Hematopoietic multipotent progenitor cell treated with erythropoietin and hydrocortisone succinate and interleukin-3 and kit ligand, for 8 days (in vitro differentiated cells): ENCODE measurements at regions not wholly inside any gene's neighbourhood (a gene's known extent, or its start where the extent isn't known, plus 50 kb on each side); places are given as distances from the start of the nearest gene placed in this dataset.
"Not testable (repeated sequence)": the region's sequence is repeated elsewhere in the genome, so short reads cannot be mapped to it uniquely, and the experiment has no call there.

Experiments used
- DNase-seq: peaks from one replicate; pipeline ENCODE4 v3.0.0-alpha.2; 2015

DNA sequence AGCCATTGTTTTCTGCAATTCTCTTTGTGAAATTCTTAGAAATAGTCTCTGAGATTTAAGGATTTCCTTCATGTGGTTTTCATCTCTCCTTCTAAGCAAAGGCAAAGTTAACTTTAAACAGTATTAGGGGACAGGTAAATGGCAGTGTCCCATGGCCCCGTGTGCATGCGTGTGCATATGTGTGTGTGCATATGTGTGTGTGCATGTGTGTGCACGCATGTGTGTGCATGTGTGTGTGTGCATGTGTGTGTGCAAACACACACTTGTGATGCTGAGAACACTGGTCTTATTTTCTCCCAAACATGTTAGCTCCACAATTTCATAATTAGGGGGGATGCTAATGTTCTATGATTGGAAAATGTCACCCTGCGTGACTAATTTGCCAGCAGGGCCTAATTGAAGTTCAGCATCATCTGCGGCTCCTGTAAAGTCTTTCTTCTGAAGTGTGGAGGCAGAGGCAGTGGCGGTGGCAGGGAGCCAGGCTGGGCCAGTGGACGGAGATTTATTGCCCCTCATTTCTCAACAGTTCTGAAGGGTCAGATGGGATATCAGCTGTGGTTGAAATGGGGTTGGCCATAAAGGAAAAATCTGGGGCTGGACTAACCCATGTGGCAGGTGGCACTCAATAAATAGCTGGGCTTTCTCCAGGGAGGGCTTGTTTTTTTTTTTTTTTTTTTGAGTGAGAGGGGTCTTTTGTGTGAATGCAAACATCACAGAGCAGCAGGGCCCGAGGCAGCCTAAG lies 289.3 kb upstream of the PODXL start:
- no peak for DNase-seq

DNA sequence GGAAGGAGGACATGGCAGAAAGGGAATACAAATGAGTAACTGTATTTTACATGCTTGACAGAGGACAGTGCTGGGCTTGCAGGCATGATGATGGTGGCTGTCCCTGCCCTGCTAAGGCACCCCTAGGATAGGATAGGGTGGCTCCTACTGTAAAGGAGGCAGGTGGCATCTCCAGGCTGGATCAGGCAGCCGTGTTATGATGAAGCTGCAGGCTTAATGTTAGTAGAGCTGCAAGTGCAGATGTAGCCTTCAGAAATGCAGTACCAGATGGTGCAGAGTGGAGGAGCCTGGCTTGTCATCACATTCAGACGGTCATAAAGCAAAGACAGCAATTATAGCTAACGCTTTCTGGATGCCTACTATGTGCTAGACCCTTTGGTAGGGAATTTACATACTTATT lies 287.9 kb upstream of the PODXL start:
- DNase-seq = no peak

DNA sequence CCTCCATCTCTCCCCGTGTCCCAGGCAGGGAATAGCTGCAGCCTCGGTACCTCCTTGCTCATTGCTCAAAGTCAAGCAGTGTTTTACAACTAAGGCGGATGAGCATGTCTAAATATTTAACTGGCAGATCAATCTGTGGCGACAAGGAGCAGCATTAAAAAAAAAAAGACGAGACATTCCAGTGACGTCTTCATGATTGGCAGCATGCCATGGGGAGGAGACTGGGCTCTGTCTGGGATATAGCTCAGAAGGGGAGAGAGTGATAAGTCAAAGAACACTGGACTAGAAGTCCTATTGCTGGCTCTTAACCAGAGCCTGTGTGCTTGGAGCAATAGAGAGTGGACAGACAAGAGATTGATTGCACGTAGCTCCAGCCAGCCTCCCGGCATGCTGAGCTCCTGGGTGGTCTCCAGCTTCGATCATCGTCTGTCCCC lies 287.5 kb upstream of the PODXL start:
- no peak for DNase-seq

DNA sequence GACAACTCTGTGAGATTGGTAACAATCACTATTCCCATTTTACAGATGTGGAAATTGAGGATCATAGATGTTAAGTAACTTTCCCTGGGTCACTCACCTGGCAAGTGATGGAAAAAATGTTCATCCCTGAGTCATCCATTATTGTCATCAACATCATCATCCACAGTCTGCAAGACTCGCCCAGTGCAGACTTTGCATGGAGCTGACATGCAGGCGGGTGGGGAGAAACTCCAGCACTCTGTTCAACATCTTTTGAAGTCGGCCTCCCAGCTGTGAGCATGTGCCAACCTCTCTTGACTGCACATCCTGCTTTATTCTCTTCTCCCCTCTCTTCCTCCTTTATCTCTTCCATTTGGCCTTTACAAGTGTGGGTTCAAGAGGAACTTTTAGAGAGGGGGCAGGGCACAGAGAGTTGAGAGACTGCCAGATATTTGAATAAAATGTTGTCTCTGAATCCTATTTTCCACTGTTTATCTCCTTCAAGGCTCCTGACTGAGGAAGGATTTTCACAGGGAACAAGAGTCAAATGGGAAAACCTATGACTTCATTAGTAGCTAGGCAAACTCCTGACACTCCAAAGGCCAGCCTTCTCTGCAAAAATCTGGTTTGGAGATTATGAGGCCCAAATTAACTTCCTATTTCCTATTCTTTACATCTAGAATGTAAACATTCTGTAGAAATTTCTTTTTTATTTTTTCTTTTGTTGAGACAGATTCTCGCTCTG lies 283.7 kb upstream of the PODXL start:
- no peak for DNase-seq

DNA sequence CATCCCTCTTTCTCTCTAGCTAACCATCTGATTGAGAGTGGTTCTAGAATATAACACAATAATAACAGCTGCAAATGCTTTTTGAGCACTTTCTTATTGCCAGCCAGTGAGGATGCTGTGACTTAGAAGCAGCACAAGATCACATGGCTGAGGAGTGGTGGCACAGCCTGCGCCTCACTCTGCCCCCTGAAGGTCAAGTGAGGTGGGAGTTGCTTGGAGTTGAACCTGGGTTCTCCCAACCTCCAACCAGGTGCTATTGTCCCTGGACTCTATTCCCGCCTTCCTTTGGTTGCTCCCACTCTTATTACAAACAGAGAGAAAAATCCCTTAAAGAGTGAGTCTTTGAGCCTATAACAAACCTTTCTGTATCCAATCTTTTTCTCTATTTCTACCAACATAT lies 280.3 kb upstream of the PODXL start:
- no peak for DNase-seq

DNA sequence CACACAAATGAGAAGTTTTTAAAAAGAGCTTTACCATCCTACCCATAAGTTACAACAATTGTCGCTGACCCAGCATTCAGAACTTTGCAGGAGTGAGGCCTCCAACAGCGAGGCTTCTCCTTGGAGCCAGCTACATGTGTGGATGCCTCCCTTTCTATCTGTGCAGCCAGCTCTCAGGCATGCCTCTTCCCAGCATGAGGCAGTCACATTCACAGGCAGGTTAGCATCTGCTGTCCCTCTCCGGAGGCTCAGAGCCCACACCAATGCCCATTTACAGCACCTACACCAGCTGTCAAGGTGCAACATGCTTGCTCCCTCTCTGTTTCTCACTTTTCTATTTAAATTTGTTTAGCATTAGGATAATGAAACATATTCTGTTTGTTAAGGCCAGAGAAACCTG lies 278.7 kb upstream of the PODXL start:
- DNase-seq = no peak

DNA sequence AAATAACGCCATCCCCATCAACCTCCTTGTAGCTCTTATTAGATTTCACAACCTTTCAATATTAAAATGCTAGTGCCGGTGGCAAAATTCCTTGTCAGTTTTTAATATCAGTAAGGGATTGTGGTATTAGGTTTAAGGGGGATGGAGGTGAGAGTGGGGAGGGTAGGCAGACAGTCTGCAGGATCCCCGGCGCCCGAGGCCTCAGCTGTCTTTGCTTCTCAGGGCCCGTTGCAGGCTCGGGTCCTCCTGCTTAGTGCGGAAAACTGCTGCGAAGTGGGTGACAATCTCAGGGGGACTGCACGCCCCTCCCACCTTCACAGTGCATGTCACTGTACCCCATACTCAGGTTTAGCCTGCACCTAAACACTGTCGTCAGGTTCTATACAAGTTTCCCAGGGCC lies 274.3 kb upstream of the PODXL start:
- DNase-seq = no peak

DNA sequence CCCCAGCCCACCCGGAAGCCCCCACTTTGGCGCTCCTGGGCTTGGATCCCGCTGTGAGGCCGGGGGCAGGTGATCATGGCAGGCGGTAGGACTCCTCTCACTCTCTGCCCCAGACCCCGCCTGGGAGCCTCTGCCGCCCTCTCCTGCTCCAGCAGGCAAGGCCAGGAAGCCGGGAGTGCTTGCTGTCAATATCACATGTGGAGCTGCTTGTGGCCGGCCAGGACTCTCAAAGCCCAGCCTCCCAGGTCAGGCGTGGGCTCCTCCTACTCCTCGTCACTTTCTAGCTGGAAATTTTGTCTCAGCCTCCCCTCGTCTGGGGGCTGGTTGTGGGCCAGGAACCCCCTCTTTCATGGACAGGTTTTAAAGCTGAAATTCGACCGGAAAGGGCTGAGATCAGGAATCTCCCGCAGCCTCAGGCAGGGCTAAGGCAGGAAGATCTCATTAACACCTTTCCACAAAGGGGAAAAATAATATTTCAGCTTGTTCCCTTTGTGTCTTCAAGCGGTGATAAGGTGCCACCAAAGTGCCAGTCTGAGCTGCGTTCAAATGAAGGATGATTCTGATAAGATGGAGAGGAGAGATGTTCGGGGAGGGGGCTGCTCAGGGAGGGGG lies 273.6 kb upstream of the PODXL start:
- DNase-seq = no peak

DNA sequence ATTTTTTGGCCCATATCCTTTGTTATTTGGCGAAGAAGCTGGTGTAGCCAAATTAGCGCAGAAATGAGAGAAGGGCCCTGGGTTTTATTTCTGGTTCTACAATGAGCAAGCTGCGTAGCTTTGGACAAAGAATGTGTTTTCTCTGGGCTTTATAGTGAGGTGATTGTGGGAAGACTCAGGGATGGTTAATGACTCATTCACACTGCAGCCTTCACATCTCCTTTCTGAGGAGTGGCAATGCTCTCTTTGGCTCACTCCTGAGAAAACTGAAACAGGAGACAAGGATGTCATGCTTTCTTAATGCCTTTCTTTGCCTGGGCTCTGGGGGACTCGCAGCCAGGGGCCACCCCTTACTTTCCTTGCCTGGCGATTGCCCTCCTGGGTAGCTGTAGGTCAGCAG lies 271.0 kb upstream of the PODXL start:
- no peak for DNase-seq

DNA sequence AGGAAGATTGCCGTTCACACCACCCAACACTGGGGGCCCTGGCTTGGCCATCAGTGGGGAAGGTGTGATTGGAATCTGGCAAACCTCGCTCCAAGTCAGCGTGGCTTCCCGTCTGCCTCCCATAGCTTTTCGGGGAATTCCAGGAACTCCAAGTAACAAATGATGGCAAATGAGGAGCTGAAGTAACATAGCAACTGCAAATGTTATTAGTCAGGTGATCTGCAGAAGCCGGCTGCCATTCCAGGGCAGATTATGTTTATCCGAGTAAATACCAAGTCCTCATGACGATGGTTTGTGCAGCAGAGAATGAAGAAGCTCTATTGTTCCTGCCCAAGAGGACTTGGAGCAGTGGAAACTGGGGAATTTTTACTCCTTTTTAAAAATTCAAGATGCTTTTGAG lies 270.5 kb upstream of the PODXL start:
- no peak for DNase-seq

DNA sequence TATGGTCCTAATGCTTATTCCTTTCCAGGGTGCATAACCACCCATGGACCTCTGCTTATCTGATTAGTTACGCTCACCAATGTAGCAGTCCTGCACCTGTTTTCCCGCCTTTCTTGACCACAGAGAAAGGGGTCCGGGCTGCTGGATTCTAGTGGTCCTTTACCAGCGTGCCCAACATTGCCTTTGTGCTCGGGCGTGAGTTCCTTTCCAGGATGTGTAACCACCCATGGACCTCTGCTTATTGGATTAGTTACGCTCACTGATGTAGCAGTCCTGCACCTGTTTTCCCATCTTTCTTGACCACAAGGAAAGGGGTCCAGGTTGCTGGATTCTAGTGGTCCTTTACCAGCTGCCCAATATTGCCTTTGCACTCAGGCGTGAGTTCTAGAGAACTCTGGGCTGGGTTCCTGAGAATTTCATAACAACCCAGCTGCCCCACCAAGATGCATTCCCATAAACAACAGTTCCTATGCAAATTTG lies 267.6 kb upstream of the PODXL start:
- not testable (repeated sequence) for DNase-seq

DNA sequence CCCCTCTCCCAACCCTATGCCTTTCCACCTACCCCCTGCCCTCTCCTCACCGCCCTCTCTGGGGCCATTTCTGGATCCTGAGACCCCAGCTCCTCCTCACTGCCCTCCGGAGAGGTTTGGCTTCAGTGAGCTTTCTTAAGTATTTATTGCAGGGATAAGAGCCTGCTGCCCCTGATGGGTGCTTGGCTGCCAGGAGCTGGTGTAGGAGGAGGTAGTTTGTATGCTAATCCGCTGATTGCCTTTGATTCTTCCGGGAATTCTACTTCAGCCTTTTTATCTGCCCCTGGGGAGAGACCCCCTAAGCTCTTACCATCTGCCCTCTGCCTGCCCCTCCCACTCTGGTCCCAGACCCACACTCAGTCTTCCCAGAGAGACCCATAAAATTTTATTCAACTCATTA lies 263.5 kb upstream of the PODXL start:
- no peak for DNase-seq

DNA sequence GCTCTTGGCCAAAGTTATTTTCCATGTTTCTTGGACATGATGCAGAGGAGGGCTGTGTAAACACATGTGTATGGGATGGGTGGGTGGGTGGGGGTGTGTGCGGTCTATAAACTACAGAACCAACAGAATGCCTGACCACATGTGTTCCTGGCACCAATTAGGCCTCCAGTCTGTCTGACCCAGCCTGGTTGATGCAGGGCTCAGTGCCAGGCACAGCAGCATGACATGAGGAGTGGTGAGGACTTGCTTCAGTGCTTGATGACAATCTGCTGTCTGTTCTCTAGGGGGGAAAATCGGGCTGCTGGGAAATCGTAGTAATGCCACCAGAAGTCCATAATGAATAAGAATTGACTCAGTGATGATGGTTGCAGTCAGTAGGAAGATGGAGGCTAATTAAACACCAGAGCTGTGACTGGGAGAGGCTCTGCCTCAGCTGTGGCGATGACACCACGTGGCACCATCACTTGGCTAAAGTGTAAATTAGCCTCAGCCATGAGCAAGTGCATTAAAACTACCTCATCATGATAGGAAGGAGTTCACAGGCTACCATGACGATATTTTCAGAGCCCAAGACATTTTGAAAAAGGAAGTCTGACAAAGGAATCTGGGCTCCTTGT lies 260.1 kb upstream of the PODXL start:
- DNase-seq = no peak

DNA sequence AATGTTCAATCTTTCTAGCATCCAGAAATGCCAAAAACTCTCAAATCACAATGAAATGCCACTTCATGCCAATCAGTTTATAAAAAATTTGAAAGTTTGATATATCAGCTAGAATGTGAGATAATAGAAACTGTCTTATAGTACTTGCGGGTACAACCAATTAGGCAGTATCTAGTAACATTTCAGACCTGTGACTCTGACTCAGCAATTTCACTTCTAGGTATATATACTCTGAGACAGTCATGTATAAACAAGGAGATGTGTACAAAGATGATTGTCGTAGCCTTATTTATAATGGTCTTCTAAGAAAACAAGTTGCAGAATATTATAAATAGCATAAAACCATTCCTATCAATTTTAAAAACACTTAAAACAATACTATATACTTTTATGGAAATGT lies 252.3 kb upstream of the PODXL start:
- DNase-seq = no peak

DNA sequence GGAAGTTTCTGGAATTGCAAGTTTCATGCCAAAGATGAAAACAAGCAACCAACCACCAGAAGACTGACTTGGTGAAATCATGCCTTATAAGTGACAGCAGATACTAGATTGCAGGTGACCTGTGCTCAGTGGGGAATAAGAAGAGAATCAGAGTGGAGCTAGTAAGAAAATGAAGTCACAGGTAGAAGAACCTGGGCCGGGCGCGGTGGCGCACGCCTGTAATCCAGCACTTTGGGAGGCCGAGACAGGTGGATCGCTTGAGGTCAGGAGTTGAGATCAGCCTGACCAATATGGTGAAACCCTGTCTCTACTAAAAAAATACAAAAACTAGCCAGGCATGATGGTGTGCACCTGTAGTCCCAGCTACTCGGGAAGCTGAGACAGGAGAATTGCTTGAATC lies 251.7 kb upstream of the PODXL start:
- not testable (repeated sequence) for DNase-seq

DNA sequence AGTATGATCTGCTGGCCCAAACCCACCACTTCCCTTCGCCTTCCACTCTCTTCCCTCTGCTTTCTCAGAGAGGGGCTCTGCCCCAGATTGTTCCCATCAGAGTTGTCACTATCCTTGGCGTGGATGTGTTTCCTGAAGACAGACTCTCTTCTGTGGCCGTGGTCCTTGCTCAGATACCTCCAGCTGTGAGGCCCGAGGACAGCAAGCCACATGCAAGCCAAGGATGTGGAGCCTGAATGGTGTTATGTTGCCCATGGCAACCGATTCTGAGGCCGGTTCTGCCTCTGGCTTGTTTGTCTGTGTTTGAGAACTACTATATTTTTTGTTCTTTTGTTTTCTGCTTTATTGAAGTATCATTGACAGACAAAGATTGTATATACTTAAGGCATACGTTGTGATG lies 247.4 kb upstream of the PODXL start:
- DNase-seq = no peak

DNA sequence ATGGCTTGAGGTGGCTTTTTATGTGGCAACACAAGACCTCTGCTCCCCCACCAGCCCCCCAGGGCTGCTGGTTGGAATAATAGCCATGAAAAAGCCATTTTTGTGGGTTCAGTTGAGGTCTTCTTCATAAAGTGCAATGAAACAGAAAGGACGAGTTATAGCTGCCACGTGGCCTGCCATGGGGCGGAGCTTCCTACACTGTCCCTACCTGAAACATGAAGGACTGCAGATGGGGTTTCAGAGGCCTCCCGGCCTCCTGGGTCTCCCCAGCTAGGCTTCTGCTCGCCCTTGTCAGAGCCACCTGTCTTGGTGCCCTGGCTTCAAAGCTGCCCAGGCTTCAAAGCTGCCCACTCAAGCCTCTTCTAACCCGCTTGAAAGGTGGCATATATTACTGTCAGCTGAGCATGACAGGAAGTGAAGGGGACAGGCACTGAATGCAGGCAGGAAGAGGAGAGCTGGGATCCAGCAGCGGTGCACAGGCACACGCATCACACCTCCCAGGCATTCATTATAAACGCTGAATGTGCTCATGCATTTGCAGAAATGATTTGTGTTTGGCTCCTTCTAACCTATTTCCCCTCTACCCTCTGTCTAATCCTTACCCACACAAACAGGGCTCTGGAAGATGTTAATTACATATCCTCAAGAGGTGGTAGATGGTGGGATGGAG lies 245.9 kb upstream of the PODXL start:
- DNase-seq = no peak

DNA sequence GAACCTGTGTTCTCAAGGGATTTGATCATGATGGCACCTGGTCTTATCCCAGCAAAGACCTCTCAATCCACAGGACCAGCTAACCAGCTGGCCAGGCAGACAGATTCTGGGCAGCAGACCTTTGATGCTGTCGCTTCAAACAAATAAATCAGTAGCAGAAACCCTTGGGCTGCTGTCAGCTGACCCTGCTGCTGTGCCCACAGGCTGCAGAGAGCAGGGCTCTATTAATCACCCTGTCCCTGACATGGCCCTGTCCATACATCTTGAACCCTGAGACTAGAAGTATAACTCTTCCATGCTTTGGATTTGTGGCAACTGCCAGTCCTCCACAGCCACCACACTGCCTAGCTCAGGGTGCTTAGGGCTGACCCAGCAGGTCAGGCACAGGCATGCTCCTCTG lies 244.1 kb upstream of the PODXL start:
- no peak for DNase-seq

DNA sequence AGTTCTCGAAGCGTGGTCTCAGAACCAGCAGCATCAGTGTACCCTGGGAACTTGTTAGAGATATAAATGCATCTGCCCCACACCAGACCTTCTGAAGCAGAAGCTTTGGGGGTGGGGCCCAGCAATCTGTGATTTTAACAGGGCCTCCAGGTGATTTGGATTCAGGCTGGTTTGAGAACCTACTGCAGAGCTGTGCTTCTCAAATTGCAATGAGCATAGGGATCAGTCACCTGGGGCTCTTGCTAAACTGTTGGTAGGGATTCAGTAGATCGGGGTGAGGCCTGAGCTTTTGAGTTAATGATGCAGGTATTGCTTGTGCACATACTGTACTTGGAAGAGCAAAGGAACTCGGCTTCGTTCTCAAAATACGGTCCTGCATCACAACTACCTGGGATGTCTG lies 243.6 kb upstream of the PODXL start:
- no peak for DNase-seq

DNA sequence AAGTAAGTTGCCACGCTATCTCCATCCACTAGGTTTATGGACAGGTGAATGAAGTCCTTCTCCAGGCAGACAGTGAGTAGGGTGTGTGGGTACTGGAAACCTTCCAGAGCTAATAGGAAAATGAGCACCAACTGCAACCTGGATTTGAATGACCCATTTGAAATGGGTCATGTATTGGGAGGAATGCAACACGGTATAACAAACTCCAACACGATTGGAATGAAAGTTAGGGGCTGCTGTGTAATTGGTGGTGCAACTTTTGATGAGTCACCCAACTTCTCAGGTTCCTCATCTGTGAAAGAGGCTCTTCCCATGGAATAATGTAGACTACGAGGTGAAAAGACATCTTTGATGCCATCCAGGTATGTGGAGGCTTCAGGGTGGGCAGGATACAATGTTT lies 241.4 kb upstream of the PODXL start:
- no peak for DNase-seq

DNA sequence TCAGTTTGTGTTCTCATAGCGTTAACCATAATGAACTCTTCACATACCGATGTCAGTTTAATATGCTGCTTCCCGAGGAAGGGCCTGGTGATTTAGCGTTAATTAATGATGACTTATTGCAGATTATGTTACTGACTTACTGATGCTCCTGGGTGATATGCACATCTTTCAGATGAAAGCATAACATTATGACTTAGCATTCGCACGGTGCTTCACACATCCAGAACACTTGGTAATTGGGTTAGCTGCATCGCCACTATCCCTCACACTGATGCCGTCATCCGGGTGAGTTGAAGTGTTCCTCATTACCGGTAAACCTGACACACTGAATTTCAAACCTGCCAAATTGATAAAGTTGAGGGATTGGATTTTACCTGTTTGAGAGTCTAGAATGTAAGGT lies 239.0 kb upstream of the PODXL start:
- DNase-seq = no peak

DNA sequence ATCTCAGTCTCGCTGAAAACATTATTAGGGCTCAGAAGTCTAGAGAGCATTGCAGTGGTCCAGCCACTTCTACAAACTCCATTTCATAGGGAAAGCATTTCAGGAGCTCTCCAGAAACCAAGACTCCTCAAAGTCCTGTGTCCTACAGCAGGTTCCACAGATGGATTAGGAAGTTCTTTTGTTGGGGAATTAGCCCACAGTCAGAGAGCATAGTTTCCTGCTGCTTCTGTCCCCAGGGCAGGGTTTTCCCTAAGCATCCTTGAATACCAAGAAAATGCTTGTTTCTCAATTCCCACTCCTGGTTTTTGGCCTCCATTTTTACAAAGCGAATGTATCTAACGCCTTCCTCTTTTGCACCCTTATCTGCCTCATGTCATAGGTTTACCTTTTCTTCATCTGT lies 235.9 kb upstream of the PODXL start:
- no peak for DNase-seq

DNA sequence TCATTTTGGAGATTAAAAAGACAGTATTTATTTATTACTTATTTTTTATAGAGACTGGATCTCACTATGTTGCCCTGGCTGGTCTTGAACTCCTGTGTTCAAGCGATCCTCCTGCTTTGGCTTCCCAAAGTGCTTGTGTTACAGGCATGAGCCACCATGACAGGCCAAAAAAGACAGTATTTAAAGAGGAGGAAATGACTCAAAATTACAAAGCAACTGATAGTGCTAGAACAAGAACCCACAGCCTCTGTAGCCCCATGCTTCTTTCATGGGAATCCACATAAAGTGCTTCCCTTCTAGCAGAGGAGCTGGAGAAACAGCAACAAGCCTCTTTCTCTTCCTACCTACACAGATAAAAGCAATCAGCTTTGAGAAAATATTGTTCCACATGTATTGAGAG lies 230.7 kb upstream of the PODXL start:
- no peak for DNase-seq
